ENCODE measurements at regions not wholly inside any gene's neighbourhood (a gene's known extent, or its start where the extent isn't known, plus 50 kb on each side); places are given as distances from the start of the nearest gene placed in this dataset.

- Mint-ChIP-seq H3K27me3 (ENCODE audit: low read depth) (no peaks in the 10 kb centered on the region), H3K36me3 (ENCODE audit: low read depth) (no peaks in the 10 kb centered on the region), H3K27ac (no peak overlapping the region), H3K4me1 (ENCODE audit: low read depth) (no peaks in the 10 kb centered on the region), H3K4me3 (no peak overlapping the region), H3K9me3 (no peaks in the 10 kb centered on the region)
- CTCF ChIA-PET: no interaction called here
- no peak for DNase-seq
- intact Hi-C loops (cut with micrococcal nuclease): no loop called here
Observed at GRCh38 chr2:67075056-67075455, 322.1 kb upstream of the ETAA1 start.

- Mint-ChIP-seq H3K36me3 (ENCODE audit: low read depth) (no peaks in the 10 kb centered on the region), H3K4me1 (ENCODE audit: low read depth) (no peaks in the 10 kb centered on the region), H3K27me3 (ENCODE audit: low read depth) (no peaks in the 10 kb centered on the region), H3K9me3 (no peaks in the 10 kb centered on the region), H3K27ac (no peak overlapping the region), H3K4me3 (no peak overlapping the region)
- CTCF ChIA-PET: no interaction called here
- no peak for DNase-seq
- intact Hi-C loops (cut with micrococcal nuclease): no loop called here
Observed at GRCh38 chr2:67075530-67076238, 321.4 kb upstream of the ETAA1 start.

GRCh38 chr2:67076239-67076624, 320.9 kb upstream of the ETAA1 start:
- Mint-ChIP-seq H3K9me3 (no peaks in the 10 kb centered on the region), H3K36me3 (ENCODE audit: low read depth) (no peaks in the 10 kb centered on the region), H3K4me1 (ENCODE audit: low read depth) (no peaks in the 10 kb centered on the region), H3K27ac (no peak overlapping the region), H3K4me3 (no peak overlapping the region), H3K27me3 (ENCODE audit: low read depth) (no peaks in the 10 kb centered on the region)
- CTCF ChIA-PET: no interaction called here
- DNase-seq: no peak
- intact Hi-C loops (cut with micrococcal nuclease): no loop called here

- CTCF ChIA-PET: no interaction called here
- Mint-ChIP-seq H3K36me3 (ENCODE audit: low read depth) (no peaks in the 10 kb centered on the region), H3K27ac (no peak overlapping the region), H3K9me3 (no peaks in the 10 kb centered on the region), H3K4me1 (ENCODE audit: low read depth) (no peaks in the 10 kb centered on the region), H3K27me3 (ENCODE audit: low read depth) (no peaks in the 10 kb centered on the region), H3K4me3 (no peak overlapping the region)
- intact Hi-C loops (cut with micrococcal nuclease): no loop called here
- DNase-seq: no peak
Observed at GRCh38 chr2:67079729-67080128, 317.4 kb upstream of the ETAA1 start.

GRCh38 chr2:67082813-67083212, 314.3 kb upstream of the ETAA1 start:
- no peaks in the 10 kb centered on the region for H3K4me1 Mint-ChIP-seq (ENCODE audit: low read depth)
- no peaks in the 10 kb centered on the region for H3K27me3 Mint-ChIP-seq (ENCODE audit: low read depth)
- H3K36me3 Mint-ChIP-seq (ENCODE audit: low read depth): no peaks in the 10 kb centered on the region
- no peak overlapping the region for H3K27ac Mint-ChIP-seq
- H3K9me3 Mint-ChIP-seq: no peaks in the 10 kb centered on the region
- CTCF ChIA-PET: no interaction called here
- no peak for DNase-seq
- no peak overlapping the region for H3K4me3 Mint-ChIP-seq
- intact Hi-C loops (cut with micrococcal nuclease): no loop called here

GRCh38 chr2:67083951-67084350, 313.2 kb upstream of the ETAA1 start:
- Mint-ChIP-seq H3K36me3 (ENCODE audit: low read depth) (no peaks in the 10 kb centered on the region), H3K27me3 (ENCODE audit: low read depth) (no peaks in the 10 kb centered on the region)

GRCh38 chr2:67085146-67085545, 312.0 kb upstream of the ETAA1 start:
- Mint-ChIP-seq H3K9me3 (no peaks in the 10 kb centered on the region), H3K27me3 (ENCODE audit: low read depth) (no peaks in the 10 kb centered on the region), H3K36me3 (ENCODE audit: low read depth) (no peaks in the 10 kb centered on the region), H3K4me1 (ENCODE audit: low read depth) (no peaks in the 10 kb centered on the region), H3K4me3 (no peak overlapping the region), H3K27ac (no peak overlapping the region)
- no peak for DNase-seq
- CTCF ChIA-PET: interaction anchor here (1.1 kb wide), 1 partner anchor 243 kb away, joined by 3 read pairs; no protein-coding TSS in a partner anchor
- intact Hi-C loops (cut with micrococcal nuclease): no loop called here

More at GRCh38 chr2:67083951-67084350, 313.2 kb upstream of the ETAA1 start:
- Mint-ChIP-seq H3K27ac (no peak overlapping the region), H3K4me1 (ENCODE audit: low read depth) (no peaks in the 10 kb centered on the region), H3K4me3 (no peak overlapping the region), H3K9me3 (no peaks in the 10 kb centered on the region)
- intact Hi-C loops (cut with micrococcal nuclease): no loop called here
- CTCF ChIA-PET: no interaction called here
- no peak for DNase-seq

GRCh38 chr2:67091681-67092080, 305.5 kb upstream of the ETAA1 start:
- Mint-ChIP-seq H3K9me3 (peaks cover 3% of the 10 kb centered on the region), H3K4me3 (no peak overlapping the region), H3K27ac (no peak overlapping the region), H3K27me3 (ENCODE audit: low read depth) (no peaks in the 10 kb centered on the region), H3K36me3 (ENCODE audit: low read depth) (no peaks in the 10 kb centered on the region), H3K4me1 (ENCODE audit: low read depth) (no peaks in the 10 kb centered on the region)
- no peak for DNase-seq
- intact Hi-C loops (cut with micrococcal nuclease): no loop called here
- CTCF ChIA-PET: no interaction called here

GRCh38 chr2:67095121-67095520, 302.0 kb upstream of the ETAA1 start:
- Mint-ChIP-seq H3K27ac (no peak overlapping the region), H3K36me3 (ENCODE audit: low read depth) (no peaks in the 10 kb centered on the region), H3K4me1 (ENCODE audit: low read depth) (no peaks in the 10 kb centered on the region), H3K27me3 (ENCODE audit: low read depth) (no peaks in the 10 kb centered on the region), H3K4me3 (no peak overlapping the region), H3K9me3 (peaks cover 6% of the 10 kb centered on the region)
- CTCF ChIA-PET: no interaction called here
- intact Hi-C loops (cut with micrococcal nuclease): no loop called here
- DNase-seq: no peak

- intact Hi-C loops (cut with micrococcal nuclease): no loop called here
- no peak overlapping the region for H3K4me3 Mint-ChIP-seq
- DNase-seq: no peak
- H3K27ac Mint-ChIP-seq: no peak overlapping the region
- H3K27me3 Mint-ChIP-seq (ENCODE audit: low read depth): no peaks in the 10 kb centered on the region
- no peaks in the 10 kb centered on the region for H3K36me3 Mint-ChIP-seq (ENCODE audit: low read depth)
- peaks cover 4% of the 10 kb centered on the region for H3K9me3 Mint-ChIP-seq
- CTCF ChIA-PET: no interaction called here
- no peaks in the 10 kb centered on the region for H3K4me1 Mint-ChIP-seq (ENCODE audit: low read depth)
Observed at GRCh38 chr2:67096886-67097285, 300.2 kb upstream of the ETAA1 start.

GRCh38 chr2:67103157-67103556, 294.0 kb upstream of the ETAA1 start:
- no peak overlapping the region for H3K27ac Mint-ChIP-seq
- CTCF ChIA-PET: no interaction called here
- intact Hi-C loops (cut with micrococcal nuclease): no loop called here
- H3K27me3 Mint-ChIP-seq (ENCODE audit: low read depth): no peaks in the 10 kb centered on the region
- no peaks in the 10 kb centered on the region for H3K4me1 Mint-ChIP-seq (ENCODE audit: low read depth)
- no peak overlapping the region for H3K4me3 Mint-ChIP-seq
- H3K36me3 Mint-ChIP-seq (ENCODE audit: low read depth): no peaks in the 10 kb centered on the region
- DNase-seq: no peak
- H3K9me3 Mint-ChIP-seq: peaks cover 10% of the 10 kb centered on the region

- intact Hi-C loops (cut with micrococcal nuclease): no loop called here
- Mint-ChIP-seq H3K4me3 (no peak overlapping the region), H3K27ac (no peak overlapping the region), H3K27me3 (ENCODE audit: low read depth) (no peaks in the 10 kb centered on the region), H3K9me3 (peaks cover 9% of the 10 kb centered on the region), H3K4me1 (ENCODE audit: low read depth) (no peaks in the 10 kb centered on the region), H3K36me3 (ENCODE audit: low read depth) (no peaks in the 10 kb centered on the region)
- CTCF ChIA-PET: no interaction called here
- no peak for DNase-seq
Observed at GRCh38 chr2:67108231-67108630, 288.9 kb upstream of the ETAA1 start.

GRCh38 chr2:67124531-67124930, 272.6 kb upstream of the ETAA1 start:
- no peak for DNase-seq
- peaks cover 6% of the 10 kb centered on the region for H3K9me3 Mint-ChIP-seq
- CTCF ChIA-PET: no interaction called here

More at GRCh38 chr2:67124531-67124930, 272.6 kb upstream of the ETAA1 start:
- Mint-ChIP-seq H3K36me3 (ENCODE audit: low read depth) (no peaks in the 10 kb centered on the region), H3K27ac (no peak overlapping the region), H3K4me3 (no peak overlapping the region), H3K4me1 (ENCODE audit: low read depth) (no peaks in the 10 kb centered on the region), H3K27me3 (ENCODE audit: low read depth) (no peaks in the 10 kb centered on the region)
- intact Hi-C loops (cut with micrococcal nuclease): no loop called here
